A673 (cell line): ENCODE measurements at regions not wholly inside any gene's neighbourhood (a gene's known extent, or its start where the extent isn't known, plus 50 kb on each side); places are given as distances from the start of the nearest gene placed in this dataset.

ENCODE experiments used
- EZH2 ChIP-seq: fragments of 200-600 bp; sonication (generic); IDR thresholded peaks from 2 replicates; pipeline ENCODE4 v1.6.1; 2017; ENCODE audit warnings: borderline replicate concordance, low read depth, mild to moderate bottlenecking, mixed read lengths, antibody characterized with exemption, low read length; ENCODE audit not compliant: poor library complexity, severe bottlenecking
- TF ChIP-seq, protein P1 (sequence below): fragments of 300-800, 200-600 bp; sonication (generic); conservative IDR thresholded peaks from 2 replicates; pipeline ENCODE4 v1.5.1; 2017; ENCODE audit warnings: low read depth, mild to moderate bottlenecking, antibody characterized with exemption, low read length, moderate library complexity, mixed read lengths

DNA sequence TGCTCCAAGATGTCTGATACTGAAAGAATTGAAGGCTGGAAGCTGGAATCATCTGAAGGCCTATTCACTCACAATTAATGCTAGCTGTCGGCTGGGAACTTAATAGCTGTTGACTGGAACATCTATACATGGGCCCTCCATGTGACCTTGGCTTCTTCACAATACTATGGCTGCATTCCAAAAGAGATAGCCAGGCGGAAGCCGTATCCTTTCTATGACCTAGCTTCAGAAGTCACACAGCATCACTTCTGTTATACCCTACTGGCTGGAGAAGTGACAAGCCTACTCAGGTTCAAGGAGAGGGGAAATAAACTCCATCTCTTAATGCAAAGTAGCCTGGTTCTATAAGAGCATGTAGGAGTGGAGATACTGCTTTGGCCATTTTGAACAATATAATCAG, 50.9 kb upstream of the SPRED1 start:
- TF ChIP-seq, protein P1, sequence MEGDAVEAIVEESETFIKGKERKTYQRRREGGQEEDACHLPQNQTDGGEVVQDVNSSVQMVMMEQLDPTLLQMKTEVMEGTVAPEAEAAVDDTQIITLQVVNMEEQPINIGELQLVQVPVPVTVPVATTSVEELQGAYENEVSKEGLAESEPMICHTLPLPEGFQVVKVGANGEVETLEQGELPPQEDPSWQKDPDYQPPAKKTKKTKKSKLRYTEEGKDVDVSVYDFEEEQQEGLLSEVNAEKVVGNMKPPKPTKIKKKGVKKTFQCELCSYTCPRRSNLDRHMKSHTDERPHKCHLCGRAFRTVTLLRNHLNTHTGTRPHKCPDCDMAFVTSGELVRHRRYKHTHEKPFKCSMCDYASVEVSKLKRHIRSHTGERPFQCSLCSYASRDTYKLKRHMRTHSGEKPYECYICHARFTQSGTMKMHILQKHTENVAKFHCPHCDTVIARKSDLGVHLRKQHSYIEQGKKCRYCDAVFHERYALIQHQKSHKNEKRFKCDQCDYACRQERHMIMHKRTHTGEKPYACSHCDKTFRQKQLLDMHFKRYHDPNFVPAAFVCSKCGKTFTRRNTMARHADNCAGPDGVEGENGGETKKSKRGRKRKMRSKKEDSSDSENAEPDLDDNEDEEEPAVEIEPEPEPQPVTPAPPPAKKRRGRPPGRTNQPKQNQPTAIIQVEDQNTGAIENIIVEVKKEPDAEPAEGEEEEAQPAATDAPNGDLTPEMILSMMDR: no peak
- TF ChIP-seq EZH2: no peak
